Fibroblast of lung (primary cell): ENCODE measurements at regions not wholly inside any gene's neighbourhood (a gene's known extent, or its start where the extent isn't known, plus 50 kb on each side); places are given as distances from the start of the nearest gene placed in this dataset.

Source experiments
- DNase-seq, 2 donors: peaks; one replicate each; pipeline versions ENCODE4 v3.0.0 to v3.0.0-alpha.2; 2010; ENCODE audit warnings: low read depth in 2 of 2
- H2AFZ ChIP-seq: 2 replicates; pipeline ENCODE4 v1.5.1; 2012; ENCODE audit warnings: low read length, control low read depth, inconsistent platforms
- H3K27ac ChIP-seq: 2 replicates; pipeline ENCODE4 v1.5.1; 2011; ENCODE audit warnings: low read length, control low read depth; ENCODE audit not compliant: insufficient read depth
- H3K27me3 ChIP-seq: 2 replicates; pipeline ENCODE4 v1.5.1; 2011; ENCODE audit warnings: mild to moderate bottlenecking, low read length; ENCODE audit not compliant: control insufficient read depth, insufficient read depth
- H3K36me3 ChIP-seq: 2 replicates; pipeline ENCODE4 v1.5.1; 2011; ENCODE audit warnings: low read length; ENCODE audit not compliant: control insufficient read depth, insufficient read depth
- H3K4me1 ChIP-seq: 2 replicates; pipeline ENCODE4 v1.5.1; 2011; ENCODE audit warnings: low read length; ENCODE audit not compliant: control insufficient read depth, insufficient read depth; ENCODE audit errors: extremely low read depth
- H3K4me2 ChIP-seq: 2 replicates; pipeline ENCODE4 v1.5.1; 2011; ENCODE audit warnings: low read length, control low read depth; ENCODE audit not compliant: insufficient read depth; ENCODE audit errors: extremely low read depth
- H3K4me3 ChIP-seq, 4 experiments: fragments of 200-600 bp in 1 of 4; sonication (generic) in 1 of 4; replicated peaks in 1 of 4; 2 replicates each; pipeline ENCODE4 v1.5.1; 2011 to 2016; ENCODE audit warnings: low read length in 4 of 4, low read depth in 3 of 4, mild to moderate bottlenecking in 3 of 4, control low read depth in 2 of 4, inconsistent platforms in 1 of 4, mixed read lengths in 1 of 4; ENCODE audit not compliant: insufficient read depth in 1 of 4; ENCODE audit errors: control extremely low read depth in 1 of 4
- H3K79me2 ChIP-seq: 2 replicates; pipeline ENCODE4 v1.5.1; 2012; ENCODE audit warnings: mild to moderate bottlenecking, low read length, inconsistent platforms; ENCODE audit not compliant: control insufficient read depth, insufficient read depth
- H3K9ac ChIP-seq: 2 replicates; pipeline ENCODE4 v1.5.1; 2011; ENCODE audit warnings: mild to moderate bottlenecking, low read length, control low read depth; ENCODE audit not compliant: insufficient read depth
- H3K9me3 ChIP-seq: 2 replicates; pipeline ENCODE4 v1.5.1; 2012; ENCODE audit warnings: low read depth, low read length; ENCODE audit not compliant: control insufficient read depth, insufficient read depth
- H4K20me1 ChIP-seq: 2 replicates; pipeline ENCODE4 v1.5.1; 2011; ENCODE audit warnings: low read length; ENCODE audit not compliant: control insufficient read depth, insufficient read depth; ENCODE audit errors: extremely low read depth
- EZH2 ChIP-seq: IDR thresholded peaks from 2 replicates; pipeline ENCODE4 v1.5.1; 2012; ENCODE audit warnings: low read length, control low read depth, mild to moderate bottlenecking; ENCODE audit errors: missing control alignments
- TF ChIP-seq, protein P1 (sequence below), 2 donors: IDR thresholded peaks in 1 of 2; conservative IDR thresholded peaks in 1 of 2; 1 replicate in 1 of 2; 2 replicates in 1 of 2; pipeline ENCODE4 v1.5.1; 2011 to 2012; ENCODE audit warnings: low read length in 2 of 2, control low read depth in 1 of 2, inconsistent platforms in 1 of 2, low read depth in 1 of 2, mild to moderate bottlenecking in 1 of 2

DNA sequence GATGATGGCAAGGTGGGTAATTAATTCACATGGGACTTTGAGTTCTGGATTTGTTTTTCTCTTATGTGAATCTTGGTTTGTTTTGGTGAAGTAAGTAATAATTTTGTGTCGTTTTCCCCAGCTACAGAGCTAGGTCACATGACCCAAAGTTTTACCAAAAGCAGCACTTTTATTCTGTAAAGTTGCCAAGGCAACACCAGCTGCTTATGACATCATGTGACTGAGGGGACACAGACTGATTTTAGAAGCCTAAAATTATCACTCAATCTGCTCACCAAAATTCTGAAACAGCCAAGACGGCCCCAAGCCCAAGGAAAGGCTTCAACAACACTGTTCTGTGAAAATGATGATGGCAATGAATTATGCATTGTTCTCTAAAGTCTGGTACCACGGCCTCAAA, 63.9 kb downstream of the MEX3B start:
- Histone ChIP-seq H3K36me3 (no peaks in the 10 kb centered on the region), H3K4me3 (no peak overlapping the region), H3K27ac (no peak overlapping the region), H3K4me1 (no peaks in the 10 kb centered on the region), H3K4me2 (no peak overlapping the region), H3K9me3 (no peaks in the 10 kb centered on the region), H2AFZ (no peak overlapping the region), H4K20me1 (no peaks in the 10 kb centered on the region), H3K9ac (no peak overlapping the region), H3K79me2 (no peaks in the 10 kb centered on the region), H3K27me3 (no peaks in the 10 kb centered on the region)
- TF ChIP-seq EZH2: no peak
- TF ChIP-seq, protein P1, sequence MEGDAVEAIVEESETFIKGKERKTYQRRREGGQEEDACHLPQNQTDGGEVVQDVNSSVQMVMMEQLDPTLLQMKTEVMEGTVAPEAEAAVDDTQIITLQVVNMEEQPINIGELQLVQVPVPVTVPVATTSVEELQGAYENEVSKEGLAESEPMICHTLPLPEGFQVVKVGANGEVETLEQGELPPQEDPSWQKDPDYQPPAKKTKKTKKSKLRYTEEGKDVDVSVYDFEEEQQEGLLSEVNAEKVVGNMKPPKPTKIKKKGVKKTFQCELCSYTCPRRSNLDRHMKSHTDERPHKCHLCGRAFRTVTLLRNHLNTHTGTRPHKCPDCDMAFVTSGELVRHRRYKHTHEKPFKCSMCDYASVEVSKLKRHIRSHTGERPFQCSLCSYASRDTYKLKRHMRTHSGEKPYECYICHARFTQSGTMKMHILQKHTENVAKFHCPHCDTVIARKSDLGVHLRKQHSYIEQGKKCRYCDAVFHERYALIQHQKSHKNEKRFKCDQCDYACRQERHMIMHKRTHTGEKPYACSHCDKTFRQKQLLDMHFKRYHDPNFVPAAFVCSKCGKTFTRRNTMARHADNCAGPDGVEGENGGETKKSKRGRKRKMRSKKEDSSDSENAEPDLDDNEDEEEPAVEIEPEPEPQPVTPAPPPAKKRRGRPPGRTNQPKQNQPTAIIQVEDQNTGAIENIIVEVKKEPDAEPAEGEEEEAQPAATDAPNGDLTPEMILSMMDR (conservative IDR thresholded peaks at IDR 0.05 in 1 of 2, IDR thresholded peaks at IDR 0.05 in 1 of 2; ENCODE audit: low read depth in 1 of 2, low read length in 2 of 2): no peak
- DNase-seq: peak in 1 of 2 donors; percentile 22

DNA sequence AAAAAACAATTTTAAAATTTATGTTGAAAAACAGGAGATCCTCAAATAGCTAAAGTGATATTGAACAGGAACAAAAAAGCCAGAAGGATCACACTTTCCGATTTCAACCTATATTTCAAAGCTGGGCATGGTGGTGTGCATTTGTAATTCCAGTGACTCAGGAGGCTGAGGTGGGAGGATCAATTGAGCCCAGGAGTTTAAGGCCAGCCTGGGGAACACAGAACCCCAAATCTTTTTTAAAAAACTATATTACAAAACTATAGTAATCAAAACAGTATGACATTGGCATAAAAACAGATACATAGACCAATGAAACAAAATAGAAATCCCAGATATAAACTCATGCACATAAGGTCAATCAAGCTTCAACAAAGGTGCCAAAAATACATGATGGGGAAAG, 68.4 kb downstream of the MEX3B start:
- H3K36me3 ChIP-seq: no peaks in the 10 kb centered on the region
- no peak overlapping the region for H3K4me2 ChIP-seq
- H3K4me3 ChIP-seq: no peak overlapping the region
- no peak overlapping the region for H3K9ac ChIP-seq
- no peaks in the 10 kb centered on the region for H3K27me3 ChIP-seq
- no peak for DNase-seq
- no peaks in the 10 kb centered on the region for H4K20me1 ChIP-seq
- no peak overlapping the region for H3K27ac ChIP-seq
- no peak for TF ChIP-seq EZH2
- TF ChIP-seq, protein P1 (conservative IDR thresholded peaks at IDR 0.05 in 1 of 2, IDR thresholded peaks at IDR 0.05 in 1 of 2; ENCODE audit: low read depth in 1 of 2, low read length in 2 of 2): no peak
- H2AFZ ChIP-seq: no peak overlapping the region
- no peaks in the 10 kb centered on the region for H3K79me2 ChIP-seq
- no peaks in the 10 kb centered on the region for H3K4me1 ChIP-seq
- H3K9me3 ChIP-seq: no peaks in the 10 kb centered on the region

DNA sequence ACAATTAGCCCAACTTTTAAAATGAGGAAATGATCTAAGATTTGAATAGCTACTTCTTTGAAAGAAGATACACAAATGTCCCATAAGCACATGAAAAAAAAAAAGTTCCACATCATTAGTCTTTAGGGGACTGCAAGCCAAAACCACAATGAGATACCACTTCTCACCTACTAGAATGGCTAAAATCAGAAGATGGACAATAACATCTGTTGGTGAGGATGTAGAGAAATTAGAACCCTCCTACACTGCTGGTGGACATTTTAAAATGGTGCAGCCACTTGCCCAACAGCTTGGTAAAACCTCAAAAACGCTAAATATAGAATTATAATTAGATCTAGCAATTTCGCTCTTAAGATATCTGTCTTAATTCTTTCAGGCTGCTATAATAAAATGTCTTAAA, 77.1 kb downstream of the MEX3B start:
- no peaks in the 10 kb centered on the region for H3K4me1 ChIP-seq
- H3K27me3 ChIP-seq: no peaks in the 10 kb centered on the region
- no peak for DNase-seq
- H3K4me3 ChIP-seq: no peak overlapping the region
- no peak overlapping the region for H3K27ac ChIP-seq
- no peak overlapping the region for H3K9ac ChIP-seq
- no peak overlapping the region for H2AFZ ChIP-seq
- H4K20me1 ChIP-seq: no peaks in the 10 kb centered on the region
- TF ChIP-seq EZH2: no peak
- TF ChIP-seq, protein P1 (conservative IDR thresholded peaks at IDR 0.05 in 1 of 2, IDR thresholded peaks at IDR 0.05 in 1 of 2; ENCODE audit: low read depth in 1 of 2, low read length in 2 of 2): no peak
- no peak overlapping the region for H3K4me2 ChIP-seq
- H3K9me3 ChIP-seq: no peaks in the 10 kb centered on the region
- H3K79me2 ChIP-seq: no peaks in the 10 kb centered on the region
- H3K36me3 ChIP-seq: no peaks in the 10 kb centered on the region
